SK-N-SH (cell line): ENCODE measurements at regions not wholly inside any gene's neighbourhood (a gene's known extent, or its start where the extent isn't known, plus 50 kb on each side); places are given as distances from the start of the nearest gene placed in this dataset.

Experiments
- CTCF ChIP-seq: fragments of 200-600 bp; sonication (generic); IDR thresholded peaks from 2 replicates; pipeline ENCODE4 v1.6.1; 2017; ENCODE audit warnings: antibody characterized with exemption, mild to moderate bottlenecking, moderate library complexity
- EZH2phosphoT487 ChIP-seq: fragments of 200-600 bp; sonication (generic); IDR thresholded peaks from 2 replicates; pipeline ENCODE4 v1.6.1; 2017; ENCODE audit warnings: low read depth, mixed run types, mild to moderate bottlenecking, antibody characterized with exemption, moderate library complexity, borderline replicate concordance
- FOXM1 ChIP-seq: IDR thresholded peaks from 2 replicates; pipeline ENCODE4 v1.4.0; 2012; ENCODE audit warnings: low read depth, mild to moderate bottlenecking
- POLR2AphosphoS5 ChIP-seq: IDR thresholded peaks from 2 replicates; pipeline ENCODE4 v1.6.1; 2012; ENCODE audit warnings: low read depth, low read length
- RAD21 ChIP-seq: IDR thresholded peaks from 2 replicates; pipeline ENCODE4 v1.6.1; 2012; ENCODE audit warnings: mild to moderate bottlenecking, low read length
- RXRA ChIP-seq: IDR thresholded peaks from 2 replicates; pipeline ENCODE4 v1.4.0; 2012; ENCODE audit warnings: low read depth, mild to moderate bottlenecking, borderline replicate concordance
- SMC3 ChIP-seq: IDR thresholded peaks from 2 replicates; pipeline ENCODE4 v1.6.1; 2012; ENCODE audit warnings: low read depth, low read length, improper control_type of control experiment
- USF1 ChIP-seq: IDR thresholded peaks from 2 replicates; pipeline ENCODE4 v1.4.0; 2012; ENCODE audit warnings: low read depth, borderline replicate concordance
- ZBTB33 ChIP-seq: IDR thresholded peaks from 2 replicates; pipeline ENCODE4 v1.4.0; 2012; ENCODE audit warnings: low read depth, borderline replicate concordance

GRCh38 chr12:20105943-20106342, 262.4 kb upstream of the PDE3A start:
- TF ChIP-seq RAD21 = no peak
- TF ChIP-seq CTCF = no peak
- TF ChIP-seq FOXM1 = no peak
- no peak for TF ChIP-seq EZH2phosphoT487
- TF ChIP-seq RXRA = no peak
- TF ChIP-seq POLR2AphosphoS5 = no peak
- TF ChIP-seq ZBTB33 = no peak
- no peak for TF ChIP-seq SMC3
- no peak for TF ChIP-seq USF1
